Lung (tissue), 11 donors: ENCODE measurements at regions not wholly inside any gene's neighbourhood (a gene's known extent, or its start where the extent isn't known, plus 50 kb on each side); places are given as distances from the start of the nearest gene placed in this dataset.

Experiments used
- ATAC-seq: fragments of 200-7000 bp; cut with Tn5 transposase; one replicate; pipeline ENCODE4 v1.9.1; 2020; ENCODE audit warnings: moderate number of reproducible peaks; ENCODE audit not compliant: insufficient read depth, low FRiP score
- DNase-seq, 3 donors: peaks; one replicate each; pipeline ENCODE4 v3.0.0-alpha.2; 2013 to 2017
- H3K27ac ChIP-seq, 2 donors: one replicate each; pipeline ENCODE4 v1.5.1; 2013; ENCODE audit warnings: mild to moderate bottlenecking in 2 of 2, moderate library complexity in 2 of 2, control low read depth in 1 of 2, inconsistent platforms in 1 of 2, low read depth in 1 of 2, low read length in 1 of 2
- H3K27me3 ChIP-seq, 3 donors: one replicate each; pipeline ENCODE4 v1.5.1; 2013; ENCODE audit warnings: low read length in 2 of 3; ENCODE audit not compliant: control insufficient read depth in 3 of 3, insufficient read depth in 3 of 3
- H3K36me3 ChIP-seq, 4 donors: one replicate each; pipeline ENCODE4 v1.5.1; 2013; ENCODE audit warnings: low read length in 4 of 4, mild to moderate bottlenecking in 1 of 4, moderate library complexity in 1 of 4; ENCODE audit not compliant: control insufficient read depth in 4 of 4, insufficient read depth in 4 of 4
- H3K4me1 ChIP-seq, 5 donors: one replicate each; pipeline ENCODE4 v1.5.1; 2013; ENCODE audit warnings: low read length in 5 of 5, mild to moderate bottlenecking in 2 of 5, moderate library complexity in 1 of 5; ENCODE audit not compliant: control insufficient read depth in 5 of 5, insufficient read depth in 5 of 5
- H3K4me3 ChIP-seq: one replicate; pipeline ENCODE4 v1.5.1; 2013; ENCODE audit warnings: mild to moderate bottlenecking, control low read depth, moderate library complexity
- H3K9ac ChIP-seq, 2 donors: one replicate each; pipeline ENCODE4 v1.5.1; 2013; ENCODE audit warnings: low read length in 2 of 2, control low read depth in 1 of 2; ENCODE audit not compliant: insufficient read depth in 1 of 2
- H3K9me3 ChIP-seq, 4 donors: one replicate each; pipeline ENCODE4 v1.5.1; 2013; ENCODE audit warnings: low read length in 3 of 4, mild to moderate bottlenecking in 1 of 4, moderate library complexity in 1 of 4; ENCODE audit not compliant: control insufficient read depth in 4 of 4, insufficient read depth in 3 of 4
- CTCF ChIP-seq: IDR thresholded peaks from 2 replicates; pipeline ENCODE4 v1.5.1; 2012; ENCODE audit warnings: mild to moderate bottlenecking; ENCODE audit errors: control extremely low read depth, extremely low read depth
- WGBS, 2 donors: extraction: QIAGEN DNeasy Blood & Tissue Kit; methylation state at CpG; one replicate each; pipeline ENCODE4 v1.1.7; 2013; 5-methylcytosine and 5-hydroxymethylcytosine counted together
- donor health status: control.
- donor health status: control.
- donor health status: Bipolar disorder and iron deficiency.
- donor health status: healthy.
- donor health status: DM: yes; HTN: yes; CAD: no.

- peaks cover 0 to 7% (median 0%) of the 10 kb centered on the region in 5 donors for H3K4me1 ChIP-seq
- no peak overlapping the region for H3K9ac ChIP-seq
- WGBS, 2 donors: 80 to 90% methylated on average over 4 of the region's 4 CpGs
- no peaks in the 10 kb centered on the region for H3K36me3 ChIP-seq
- no peak overlapping the region for H3K27ac ChIP-seq
- DNase-seq (no peak), ATAC-seq (no peak)
- no peak overlapping the region for H3K4me3 ChIP-seq
- no peak for TF ChIP-seq CTCF
- H3K9me3 ChIP-seq: peaks cover 0 to 12% (median 0%) of the 10 kb centered on the region in 4 donors
- H3K27me3 ChIP-seq: no peaks in the 10 kb centered on the region
These were observed 63.4 kb downstream of the BARX1 start for GRCh38 chr9:93891549-93892310.

GRCh38 chr9:93891050-93891449, 64.1 kb downstream of the BARX1 start:
- Histone ChIP-seq H3K4me3 (no peak overlapping the region), H3K9ac (no peak overlapping the region), H3K27me3 (no peaks in the 10 kb centered on the region), H3K36me3 (no peaks in the 10 kb centered on the region), H3K27ac (no peak overlapping the region), H3K9me3 (peaks cover 0 to 12% (median 0%) of the 10 kb centered on the region in 4 donors), H3K4me1 (peaks cover 0 to 7% (median 0%) of the 10 kb centered on the region in 5 donors)
- WGBS, 2 donors: 82 to 91% methylated on average over 6 of the region's 6 CpGs
- ATAC-seq (no peak), DNase-seq (no peak)
- TF ChIP-seq CTCF: no peak

- Histone ChIP-seq H3K36me3 (no peaks in the 10 kb centered on the region), H3K4me1 (peaks cover 0 to 7% (median 0%) of the 10 kb centered on the region in 5 donors), H3K4me3 (no peak overlapping the region), H3K27me3 (no peaks in the 10 kb centered on the region), H3K27ac (no peak overlapping the region), H3K9ac (no peak overlapping the region), H3K9me3 (peaks cover 0 to 12% (median 0%) of the 10 kb centered on the region in 4 donors)
- ATAC-seq: no peak
- 44 to 66% methylated on average over 2 of the region's 2 CpGs for WGBS, 2 donors
- DNase-seq: no peak
- TF ChIP-seq CTCF: no peak
These were observed 64.7 kb downstream of the BARX1 start for GRCh38 chr9:93890436-93890935.
